NCI-H2107 treated with DMSO at 0.1 percent for 48 hours (cell line): ENCODE measurements at regions not wholly inside any gene's neighbourhood (a gene's known extent, or its start where the extent isn't known, plus 50 kb on each side); places are given as distances from the start of the nearest gene placed in this dataset.
"Not testable (repeated sequence)": the region's sequence is repeated elsewhere in the genome, so short reads cannot be mapped to it uniquely, and the experiment has no call there.

Source experiments
- DNase-seq: peaks from one replicate; lab custom pipeline; 2025; ENCODE audit not compliant: unreplicated experiment; lab: John Stamatoyannopoulos, UW

DNA sequence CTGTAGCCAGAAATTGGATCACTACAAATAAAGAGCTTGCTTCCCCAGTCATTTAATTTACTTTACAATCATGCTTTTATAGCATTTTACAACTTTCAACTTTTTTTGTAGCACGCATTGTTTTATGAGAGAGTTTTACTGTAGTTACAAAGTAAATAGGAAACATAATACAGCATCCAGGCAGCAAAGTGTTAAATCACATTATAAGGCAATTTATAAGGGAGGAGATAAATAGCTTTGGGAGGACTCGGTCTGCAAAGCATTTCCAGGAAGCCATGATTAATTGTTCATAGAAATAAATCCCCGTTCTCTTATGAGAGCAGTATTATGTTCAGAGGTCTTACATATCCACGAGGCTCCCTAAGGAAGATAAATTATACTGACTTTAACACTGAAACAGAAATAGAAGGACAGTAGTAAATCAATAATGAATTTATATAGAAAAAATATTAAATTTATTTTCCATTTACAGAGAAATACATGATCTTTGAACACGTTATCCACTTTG lies 792.6 kb upstream of the RAG2 start:
- no peak for DNase-seq

DNA sequence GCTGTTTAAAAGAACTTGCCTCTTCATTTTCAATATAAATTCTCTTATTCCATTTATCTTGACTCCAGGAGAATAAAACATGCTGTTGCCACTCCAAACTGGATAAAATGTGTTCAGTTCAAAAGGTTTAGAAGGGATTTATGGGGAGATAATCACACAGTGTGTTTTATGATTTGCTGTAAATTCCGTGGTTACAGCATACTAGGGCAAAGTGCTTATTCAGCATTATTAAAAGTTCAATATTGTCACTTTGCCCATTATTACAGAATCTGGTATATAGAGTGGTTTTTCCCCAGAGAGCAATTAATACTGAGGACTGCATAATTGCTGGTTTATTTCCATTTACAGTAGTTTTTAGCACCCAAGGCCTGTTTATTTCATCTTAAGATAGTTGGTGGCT lies 780.9 kb upstream of the RAG2 start:
- no peak for DNase-seq

DNA sequence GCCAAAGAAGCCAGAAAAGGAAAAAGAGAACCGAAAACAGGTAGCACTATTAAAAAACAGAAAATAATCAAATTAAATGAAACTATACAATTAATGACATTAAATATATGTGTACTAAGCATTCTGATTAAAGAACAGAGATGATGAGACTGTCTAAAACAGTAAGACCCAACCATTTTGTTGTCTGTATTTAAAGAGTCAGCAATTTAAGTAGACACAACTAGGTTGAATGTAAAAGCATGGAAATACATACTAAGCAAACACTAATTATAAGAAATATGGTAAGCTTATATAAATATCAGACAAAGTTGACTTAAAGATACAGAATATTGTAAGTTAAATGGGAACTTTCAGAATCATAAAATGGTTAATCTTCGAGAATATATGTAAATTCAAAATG lies 774.6 kb upstream of the RAG2 start:
- DNase-seq, result no peak

DNA sequence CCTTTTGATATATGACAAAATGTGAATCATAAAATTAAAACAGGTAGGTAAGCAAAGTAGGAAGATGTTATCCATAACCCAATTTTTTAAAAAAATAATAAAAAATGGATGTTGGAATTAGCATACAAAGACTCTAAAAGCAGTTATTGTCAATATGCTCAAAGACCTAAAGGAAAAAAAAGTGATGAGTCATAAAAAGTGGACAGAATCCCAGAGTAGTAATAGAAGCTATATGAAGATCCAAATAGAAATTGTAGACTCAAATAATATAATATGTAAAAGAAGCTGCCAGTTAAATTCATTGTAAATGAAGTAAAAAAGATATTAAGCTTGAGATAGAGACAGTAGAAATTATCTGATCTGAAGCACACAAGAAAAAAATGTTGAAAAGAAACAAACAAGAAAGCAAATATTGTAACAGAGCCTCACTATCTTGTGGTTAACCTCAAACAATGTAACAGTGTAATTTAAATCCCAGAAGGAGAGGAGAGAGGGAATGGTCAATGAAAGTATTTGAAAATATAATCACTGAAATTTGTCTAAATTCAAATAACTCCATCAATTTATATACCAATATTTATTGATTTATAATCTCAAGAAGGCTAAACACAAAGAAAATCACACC lies 773.4 kb upstream of the RAG2 start:
- DNase-seq, result no peak

DNA sequence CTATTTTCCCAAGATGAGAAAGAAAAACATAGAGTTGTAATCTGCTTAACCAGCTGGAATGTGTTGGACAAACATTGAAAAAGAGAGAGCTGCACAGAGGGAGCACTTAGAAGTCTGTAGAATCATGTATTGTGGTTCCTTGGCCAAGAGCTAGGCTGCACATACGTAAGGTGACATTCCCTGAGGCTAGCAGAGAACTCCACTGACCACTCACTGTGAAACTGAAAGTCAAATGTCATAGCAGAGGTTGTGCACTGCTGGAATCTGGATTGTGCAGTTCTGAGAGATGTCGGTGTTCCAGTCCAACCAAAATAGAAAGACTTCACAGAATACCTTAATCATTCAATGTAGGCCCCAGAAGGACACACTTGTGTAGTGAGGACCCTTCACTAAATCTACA lies 772.8 kb upstream of the RAG2 start:
- DNase-seq, result no peak

DNA sequence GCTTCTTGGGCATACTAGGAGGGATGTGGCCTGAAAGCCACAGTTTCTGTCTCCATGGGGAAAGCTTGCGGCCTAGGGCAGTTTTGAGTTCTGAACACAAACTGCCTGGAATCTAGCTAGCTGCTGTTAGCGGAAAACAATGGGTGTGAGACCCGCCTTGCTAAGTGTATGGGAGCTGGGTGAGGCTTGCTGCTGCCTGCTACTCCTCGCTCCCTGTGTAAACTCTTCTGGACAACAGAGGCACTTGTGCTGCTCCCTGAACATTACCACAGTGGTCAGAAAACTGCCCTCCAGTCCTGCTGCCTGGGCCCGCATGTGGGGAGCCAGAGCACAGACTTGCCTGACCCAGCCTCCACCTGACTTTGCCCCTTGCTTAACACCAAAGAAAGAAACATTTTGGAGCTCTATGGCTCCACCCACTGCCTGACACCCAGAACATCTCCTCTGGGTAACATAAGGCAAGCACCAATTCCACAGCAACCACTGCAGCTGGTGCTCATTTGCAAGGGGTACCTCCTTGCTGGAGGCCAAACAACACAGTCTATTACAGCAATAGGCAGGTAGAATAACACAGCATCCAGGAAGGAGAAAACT lies 766.3 kb upstream of the RAG2 start:
- DNase-seq, result no peak

DNA sequence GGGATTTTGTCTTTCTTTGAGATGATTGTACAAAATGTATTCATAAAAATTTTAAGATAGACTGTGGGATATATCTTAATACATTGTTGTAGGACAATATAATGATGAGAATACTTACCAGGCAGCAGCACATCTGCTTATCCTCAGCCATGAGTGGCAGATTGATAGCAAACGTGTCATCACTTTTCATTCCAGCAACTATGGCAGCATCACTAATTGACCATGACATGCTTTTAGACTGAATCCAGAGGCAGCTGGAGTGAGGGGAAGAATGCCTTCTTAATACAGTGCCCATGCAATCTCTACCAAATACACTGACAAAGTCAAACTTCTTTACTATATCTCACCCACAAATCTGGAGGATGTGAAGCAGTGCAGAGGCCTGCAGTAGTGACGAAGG lies 755.2 kb upstream of the RAG2 start:
- DNase-seq, result no peak

DNA sequence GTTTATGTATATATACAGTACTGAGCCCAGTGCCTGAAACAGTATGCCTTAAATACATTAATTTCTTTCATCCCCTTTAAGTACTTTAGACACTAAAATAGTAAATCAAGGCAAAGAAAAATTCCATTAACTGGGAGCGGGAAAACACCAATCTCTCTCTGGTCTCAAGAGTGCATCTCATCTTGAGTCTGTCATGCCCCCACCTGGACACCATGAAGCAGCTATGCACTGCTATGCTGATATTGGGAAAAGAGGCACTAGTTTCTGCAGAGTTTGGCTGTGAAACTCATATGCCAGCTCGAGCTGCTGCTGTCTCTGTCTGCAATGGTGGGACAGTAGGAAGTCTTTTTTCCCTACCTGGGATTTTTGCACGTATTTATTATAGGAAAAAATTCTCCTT lies 754.4 kb upstream of the RAG2 start:
- DNase-seq, result no peak

DNA sequence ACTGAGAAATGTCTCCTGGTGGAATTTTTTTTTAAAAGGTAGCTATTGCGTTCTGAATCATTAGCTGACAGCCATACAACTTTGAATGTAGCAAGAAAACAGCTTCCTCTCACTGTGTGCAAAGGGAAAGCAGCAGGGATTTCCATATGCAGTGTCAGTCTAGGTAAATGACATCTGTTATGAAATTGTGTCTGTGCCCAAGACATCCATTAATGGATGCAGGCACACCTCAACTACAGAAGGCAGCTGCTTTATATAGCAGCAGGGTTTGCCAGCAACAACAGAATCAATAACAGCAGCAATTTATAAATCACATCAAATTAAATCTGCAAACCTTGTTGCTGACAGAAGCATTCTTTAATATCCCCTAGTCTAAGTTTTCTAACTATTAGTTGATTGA lies 745.3 kb upstream of the RAG2 start:
- DNase-seq, result no peak

DNA sequence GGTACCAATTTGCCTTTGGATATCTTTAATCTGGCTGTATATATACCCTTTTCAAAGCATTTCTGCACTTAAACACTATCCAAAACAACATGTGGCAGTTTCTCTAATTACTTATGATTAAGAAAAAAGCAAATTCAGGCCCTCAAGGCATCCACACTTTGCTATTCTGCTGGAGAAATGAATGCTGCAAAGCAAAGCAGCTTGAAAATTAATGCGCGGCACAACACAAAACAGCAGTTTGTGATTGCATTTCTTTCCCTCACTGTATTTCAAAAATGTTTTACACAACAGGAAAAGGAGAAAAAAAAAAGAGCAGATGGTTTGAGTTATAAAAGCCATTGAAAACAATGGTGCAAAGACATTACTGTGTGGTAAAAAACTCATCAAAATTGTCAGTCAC lies 738.4 kb upstream of the RAG2 start:
- no peak for DNase-seq

DNA sequence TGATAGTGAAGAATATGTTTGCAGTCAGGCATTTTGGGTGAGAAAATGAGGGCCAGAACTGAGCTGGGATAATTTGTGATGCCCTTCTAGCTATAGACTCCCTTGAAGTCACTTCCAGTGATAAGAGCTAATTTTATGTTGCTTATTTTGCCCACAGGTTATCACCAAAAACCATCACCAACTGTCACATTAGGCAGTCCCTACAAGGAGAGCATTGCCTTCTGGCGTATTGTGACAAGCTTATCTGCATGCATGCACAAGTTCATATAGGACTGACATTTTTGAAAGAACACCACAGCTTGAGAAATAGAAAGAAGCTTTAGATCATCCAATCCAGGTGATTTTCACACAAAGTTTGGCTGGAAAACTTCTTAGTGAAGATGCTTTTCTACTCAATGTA lies 735.3 kb upstream of the RAG2 start:
- no peak for DNase-seq

DNA sequence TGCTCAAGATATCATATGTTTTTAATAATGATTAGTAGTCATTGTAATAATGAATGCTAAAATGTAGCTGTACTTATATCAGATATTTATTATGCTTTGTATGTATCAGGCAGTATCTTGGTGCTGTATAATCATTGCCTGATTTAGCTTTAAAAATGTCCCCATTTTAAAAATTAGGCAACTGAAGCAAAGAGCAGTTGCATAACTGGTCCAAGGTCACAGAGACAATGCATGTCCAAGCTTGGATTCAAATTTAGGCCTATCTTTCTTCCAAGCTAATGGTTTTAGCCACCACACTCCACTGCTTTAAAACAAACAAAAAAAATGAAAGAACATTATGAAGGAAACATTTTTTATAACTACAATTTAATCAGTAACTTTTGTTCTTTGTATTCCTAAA lies 725.8 kb upstream of the RAG2 start:
- no peak for DNase-seq

DNA sequence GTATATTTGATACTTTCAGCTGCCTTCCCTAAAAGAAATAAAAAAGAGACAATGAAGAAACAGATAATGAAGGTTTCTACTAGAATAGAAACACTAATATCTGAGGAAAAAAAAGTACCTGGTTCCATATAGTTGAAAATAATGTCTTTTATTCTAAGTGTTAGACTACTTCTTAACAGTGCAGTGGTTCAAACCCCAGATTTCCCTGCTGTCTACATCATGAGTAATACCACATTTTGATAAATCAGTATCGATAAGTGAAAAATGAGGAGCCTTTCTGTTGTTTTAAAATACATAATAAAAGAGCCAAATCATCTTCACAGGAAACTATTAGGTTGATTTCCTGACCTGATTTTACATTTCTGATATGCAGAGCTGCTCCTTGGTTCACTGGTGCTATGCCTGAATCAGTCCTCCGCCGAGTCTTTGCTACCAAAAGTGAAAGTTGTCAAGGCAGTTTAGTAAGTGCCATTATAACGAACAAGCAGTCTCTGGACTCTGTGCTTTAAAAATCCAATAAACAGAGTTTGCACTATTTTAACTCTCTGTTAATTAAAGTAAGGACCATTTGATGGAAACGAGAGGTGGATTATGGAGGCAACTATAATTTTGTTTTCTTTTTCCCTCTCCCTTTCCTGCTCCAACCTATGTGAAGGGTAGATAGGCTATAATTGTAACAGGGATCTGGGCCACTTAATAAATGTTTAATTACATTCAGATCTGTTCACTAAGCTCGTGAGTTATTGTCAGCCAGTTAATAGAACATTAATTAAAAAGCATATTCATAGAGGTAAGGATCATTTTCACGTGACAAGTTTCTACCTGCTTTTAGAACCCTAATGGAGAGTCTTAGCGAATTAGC lies 724.5 kb upstream of the RAG2 start:
- no peak for DNase-seq

DNA sequence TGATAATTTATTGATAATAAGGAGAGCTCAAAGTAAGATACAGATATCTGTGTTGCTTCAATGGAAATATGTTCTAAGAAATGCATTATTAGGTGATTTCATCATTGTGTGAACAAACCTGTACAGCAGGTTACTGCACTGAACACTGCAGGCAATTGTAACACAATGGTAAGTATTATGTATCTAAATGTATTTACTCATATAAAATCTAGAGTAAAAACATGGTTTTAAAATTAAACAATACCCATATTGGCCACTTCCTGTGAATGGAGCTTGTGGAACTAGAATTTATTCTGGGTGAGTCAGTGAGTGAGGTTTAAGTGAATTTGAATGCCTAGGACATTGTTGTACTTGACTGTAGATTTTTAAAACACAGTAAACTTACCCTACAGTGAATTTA lies 722.9 kb upstream of the RAG2 start:
- no peak for DNase-seq

DNA sequence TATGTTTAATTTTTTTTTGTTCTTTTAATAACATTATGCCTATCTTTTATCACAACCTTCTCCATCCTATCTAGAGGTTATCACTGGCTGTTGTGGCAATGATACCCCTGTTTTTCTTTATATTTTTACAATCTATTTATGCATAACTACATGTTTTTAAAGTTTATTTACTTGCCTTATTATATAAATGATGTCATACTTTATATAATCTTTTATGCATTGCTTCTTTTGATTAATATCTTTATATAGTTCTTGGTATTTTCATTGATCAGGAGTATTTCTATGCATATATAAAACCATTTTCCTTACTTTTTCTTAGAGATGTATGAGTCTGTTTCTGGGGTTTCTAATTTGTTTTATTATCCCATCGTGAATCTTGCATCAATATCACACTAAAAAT lies 719.8 kb upstream of the RAG2 start:
- no peak for DNase-seq

DNA sequence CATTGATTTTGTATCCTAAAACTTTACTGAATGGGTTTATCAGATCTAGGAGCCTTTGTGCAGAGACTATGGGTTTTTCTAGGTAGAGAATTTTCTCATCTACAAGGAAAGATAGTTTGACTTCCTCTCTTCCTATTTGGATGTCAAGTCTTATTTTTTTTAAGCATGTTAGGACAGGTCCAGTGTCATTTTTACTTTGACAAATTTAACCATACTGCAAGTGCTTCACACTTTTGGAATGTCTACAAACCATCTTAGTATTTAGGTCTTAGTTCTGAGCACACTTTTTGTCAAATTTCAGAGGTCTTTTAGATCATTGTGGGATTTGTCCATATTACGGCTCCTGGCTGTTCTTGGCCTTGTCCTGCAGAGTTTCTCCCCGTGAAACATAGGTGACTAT lies 715.2 kb upstream of the RAG2 start:
- DNase-seq, result no peak

DNA sequence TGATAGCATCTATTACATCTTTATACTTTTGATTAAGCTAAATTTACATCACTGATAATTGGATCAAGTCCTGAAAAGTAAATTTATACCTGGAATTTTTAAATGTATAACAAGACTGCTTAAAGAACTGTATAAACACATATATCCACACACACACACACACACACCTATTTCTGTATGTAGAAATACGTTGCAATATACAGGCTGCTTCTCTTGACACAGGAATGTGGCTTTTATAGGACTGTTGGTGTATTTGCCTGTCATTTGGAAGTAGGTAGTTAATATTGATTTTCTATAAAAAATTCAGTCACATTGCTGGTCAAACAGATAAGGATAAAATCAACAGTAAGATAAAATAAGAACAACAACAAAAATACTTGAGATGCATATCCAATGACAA lies 708.5 kb upstream of the RAG2 start:
- no peak for DNase-seq

DNA sequence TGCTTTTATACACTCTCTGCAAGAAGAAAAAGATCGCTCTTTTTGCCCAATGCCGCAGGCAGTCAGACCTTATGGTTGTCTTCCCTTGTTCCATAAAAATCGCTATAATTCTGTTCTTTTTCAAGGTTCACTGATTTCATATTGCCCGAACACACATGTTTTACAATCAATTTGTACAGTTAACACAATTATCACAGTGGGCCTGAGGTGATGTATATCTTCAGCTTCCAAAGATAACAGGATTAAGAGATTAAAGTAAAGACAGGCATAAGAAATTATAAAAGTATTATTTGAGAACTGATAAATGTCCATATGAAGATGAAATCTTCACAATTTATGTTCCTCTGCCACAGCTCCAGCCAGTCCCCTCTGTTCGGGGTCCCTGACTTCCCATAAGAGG lies 703.4 kb upstream of the RAG2 start:
- DNase-seq, result not testable (repeated sequence)

DNA sequence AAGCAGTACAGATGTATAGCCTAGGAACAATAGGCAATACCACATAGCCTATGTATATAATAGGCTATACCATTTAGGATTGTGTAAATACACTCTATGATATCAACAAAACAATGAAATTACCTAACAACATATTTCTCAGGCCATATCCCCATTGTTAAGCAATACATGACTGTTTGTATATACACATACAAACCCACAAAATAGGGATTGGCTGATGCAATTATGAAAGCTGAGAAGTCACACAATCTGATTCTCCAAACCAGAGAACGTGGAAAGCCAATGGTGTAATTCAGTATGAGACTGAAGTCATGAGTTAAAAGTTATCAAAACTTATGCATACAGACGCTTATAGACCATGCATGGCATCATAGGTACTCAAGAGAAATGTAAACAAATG lies 700.1 kb upstream of the RAG2 start:
- no peak for DNase-seq

DNA sequence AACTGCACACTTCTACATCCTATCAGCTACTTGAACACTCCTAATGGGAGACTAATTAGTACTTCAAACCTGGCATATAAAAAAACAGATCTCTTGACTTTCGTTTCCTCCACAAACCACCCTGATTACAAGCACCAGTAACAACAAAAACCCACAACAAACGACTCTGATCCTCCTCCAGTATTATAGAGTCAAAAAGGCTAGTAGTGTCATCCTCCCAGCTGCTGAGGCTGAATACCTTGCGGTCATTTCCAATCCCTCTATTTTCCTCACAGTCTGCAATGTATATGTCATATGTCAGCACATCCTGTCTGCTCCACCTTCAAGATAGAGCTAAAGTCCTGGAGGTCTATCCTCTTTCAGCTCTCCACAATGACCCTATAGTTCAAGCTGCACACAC lies 688.9 kb upstream of the RAG2 start:
- DNase-seq, result no peak

DNA sequence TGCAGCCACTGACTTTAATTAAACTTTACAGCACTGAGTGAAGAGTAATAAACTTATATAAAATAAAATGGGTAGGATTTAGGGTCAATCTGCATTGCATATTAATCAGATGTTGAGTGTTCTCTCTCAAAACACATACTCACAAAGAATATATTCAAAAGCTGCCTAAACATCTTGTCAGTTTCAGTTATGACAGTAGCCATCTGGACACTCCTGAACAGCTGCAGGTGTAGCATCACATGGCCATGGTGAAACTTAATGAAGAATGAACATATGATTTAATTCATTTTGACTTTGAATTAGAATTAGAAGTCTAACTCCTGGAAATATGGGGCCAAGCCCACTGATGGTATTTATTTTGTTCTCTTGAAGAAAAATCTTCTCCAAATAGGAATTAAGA lies 684.3 kb upstream of the RAG2 start:
- DNase-seq, result no peak

DNA sequence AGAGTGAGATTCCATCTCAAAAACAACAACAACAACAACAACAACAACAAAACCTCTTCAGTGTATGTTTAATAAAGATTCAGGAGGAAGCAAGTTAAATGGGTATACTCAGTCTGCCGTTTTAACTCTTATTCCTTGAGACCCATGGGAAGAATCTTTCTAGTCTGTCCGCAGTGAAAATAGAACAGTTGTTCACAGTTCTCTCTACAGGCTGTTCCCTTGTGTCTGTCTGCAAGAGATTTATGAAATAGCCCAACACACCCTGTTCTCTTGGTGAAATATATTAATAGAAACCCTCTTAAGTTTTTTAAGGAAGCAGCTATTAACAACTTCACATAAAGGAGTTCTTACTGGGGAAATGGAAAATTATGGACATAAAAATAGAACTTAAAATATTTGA lies 682.2 kb upstream of the RAG2 start:
- no peak for DNase-seq
